HEK293 (cell line): ENCODE measurements at regions not wholly inside any gene's neighbourhood (a gene's known extent, or its start where the extent isn't known, plus 50 kb on each side); places are given as distances from the start of the nearest gene placed in this dataset.

Experiments
- CTCF ChIA-PET: fragments of 350-600 bp; formaldehyde crosslinking; extraction: SDS; loops from one replicate; lab custom pipeline; 2021; ENCODE audit warnings: antibody characterized with exemption; lab: Yijun Ruan, JAX
- POLR2A ChIA-PET: fragments of 300-600 bp; formaldehyde crosslinking; extraction: SDS; loops from one replicate; lab custom pipeline; 2020; ENCODE audit warnings: antibody characterized with exemption, inconsistent platforms; lab: Yijun Ruan, JAX
- H3K27ac ChIP-seq: fragments of 200-500 bp; sonication (Bioruptor generic); 2 replicates; pipeline ENCODE4 v1.5.1; 2014; ENCODE audit warnings: low read depth, low read length, control low read depth, inconsistent platforms; ENCODE audit errors: extremely low read depth
- H3K36me3 ChIP-seq, 2 experiments: fragments of 200-500 bp in 1 of 2; sonication (Bioruptor generic) in 1 of 2; 1 replicate in 1 of 2; 2 replicates in 1 of 2; pipeline ENCODE4 v1.5.1; 2014 to 2017; ENCODE audit warnings: inconsistent platforms in 2 of 2, low read length in 2 of 2; ENCODE audit not compliant: control insufficient read depth in 2 of 2, insufficient read depth in 1 of 2
- H3K4me1 ChIP-seq: fragments of 200-500 bp; sonication (Bioruptor generic); 2 replicates; pipeline ENCODE4 v1.5.1; 2014; ENCODE audit warnings: mild to moderate bottlenecking, low read length, inconsistent platforms; ENCODE audit not compliant: control insufficient read depth, insufficient read depth
- H3K4me3 ChIP-seq: 2 replicates; pipeline ENCODE4 v1.5.1; 2011; ENCODE audit warnings: low read depth, mild to moderate bottlenecking, control low read depth, low read length, moderate library complexity
- H3K9me3 ChIP-seq: fragments of 200-500 bp; sonication (Bioruptor generic); 2 replicates; pipeline ENCODE4 v1.5.1; 2014; ENCODE audit warnings: low read depth, low read length, inconsistent platforms; ENCODE audit not compliant: control insufficient read depth, insufficient read depth
- AEBP2 ChIP-seq: fragments of 450-650 bp; formaldehyde crosslinking; IDR thresholded peaks from 2 replicates; pipeline ENCODE4 v1.5.1; 2016; ENCODE audit warnings: missing biosample characterization, missing genetic modification characterization, borderline replicate concordance
- ELK4 ChIP-seq: IDR thresholded peaks from 2 replicates; pipeline ENCODE4 v1.6.1; 2011; ENCODE audit warnings: mild to moderate bottlenecking, low read depth, low read length, borderline replicate concordance
- GFI1B ChIP-seq: fragments of 450-650 bp; formaldehyde crosslinking; IDR thresholded peaks from 2 replicates; pipeline ENCODE4 v1.5.1; 2016; ENCODE audit warnings: missing biosample characterization, missing genetic modification characterization
- GLI4 ChIP-seq: fragments of 450-650 bp; formaldehyde crosslinking; IDR thresholded peaks from 2 replicates; pipeline ENCODE4 v1.5.1; 2016; ENCODE audit warnings: missing biosample characterization, missing genetic modification characterization
- HIC1 ChIP-seq: fragments of 450-650 bp; formaldehyde crosslinking; IDR thresholded peaks from 2 replicates; pipeline ENCODE4 v1.5.1; 2016; ENCODE audit warnings: missing biosample characterization, missing genetic modification characterization
- HOXA7 ChIP-seq: sonication (generic); formaldehyde crosslinking; IDR thresholded peaks from 2 replicates; pipeline ENCODE4 v1.8.1; 2022; ENCODE audit warnings: missing genetic modification reagents, borderline replicate concordance
- HOXD13 ChIP-seq: sonication (generic); formaldehyde crosslinking; IDR thresholded peaks from 2 replicates; pipeline ENCODE4 v1.8.0; 2022; ENCODE audit warnings: missing genetic modification reagents, borderline replicate concordance
- MEIS1 ChIP-seq: sonication (generic); formaldehyde crosslinking; IDR thresholded peaks from 2 replicates; pipeline ENCODE4 v1.8.1; 2022; ENCODE audit warnings: missing genetic modification reagents, mild to moderate bottlenecking, borderline replicate concordance
- SALL2 ChIP-seq: fragments of 450-650 bp; formaldehyde crosslinking; IDR thresholded peaks from 2 replicates; pipeline ENCODE4 v1.5.0; 2017; ENCODE audit warnings: missing biosample characterization, mild to moderate bottlenecking, missing genetic modification characterization, borderline replicate concordance
- WT1 ChIP-seq: fragments of 450-650 bp; formaldehyde crosslinking; IDR thresholded peaks from 2 replicates; pipeline ENCODE4 v1.5.1; 2016; ENCODE audit warnings: missing biosample characterization, missing genetic modification characterization
- YY2 ChIP-seq: fragments of 450-650 bp; formaldehyde crosslinking; IDR thresholded peaks from 2 replicates; pipeline ENCODE4 v1.5.1; 2016; ENCODE audit warnings: missing biosample characterization, missing genetic modification characterization
- ZBTB21 ChIP-seq: fragments of 450-650 bp; formaldehyde crosslinking; IDR thresholded peaks from 2 replicates; pipeline ENCODE4 v1.5.1; 2017; ENCODE audit warnings: missing biosample characterization, missing genetic modification characterization
- ZNF223 ChIP-seq: fragments of 450-650 bp; formaldehyde crosslinking; IDR thresholded peaks from 2 replicates; pipeline ENCODE4 v1.5.1; 2016; ENCODE audit warnings: missing biosample characterization, missing genetic modification characterization
- ZNF23 ChIP-seq: fragments of 450-650 bp; formaldehyde crosslinking; IDR thresholded peaks from 2 replicates; pipeline ENCODE4 v1.5.1; 2016; ENCODE audit warnings: missing biosample characterization, missing genetic modification characterization, borderline replicate concordance
- ZNF37A ChIP-seq: fragments of 450-650 bp; IDR thresholded peaks from 2 replicates; pipeline ENCODE4 v1.5.1; 2018; ENCODE audit warnings: missing biosample characterization, missing genetic modification characterization
- ZNF426 ChIP-seq: fragments of 450-650 bp; formaldehyde crosslinking; IDR thresholded peaks from 2 replicates; pipeline ENCODE4 v1.5.1; 2017; ENCODE audit warnings: missing biosample characterization, missing genetic modification characterization, mild to moderate bottlenecking, inconsistent platforms, moderate library complexity
- ZNF529 ChIP-seq: fragments of 450-650 bp; formaldehyde crosslinking; IDR thresholded peaks from 2 replicates; pipeline ENCODE4 v1.5.1; 2017; ENCODE audit warnings: missing genetic modification characterization, missing biosample characterization; ENCODE audit not compliant: insufficient replicate concordance
- ZNF549 ChIP-seq: fragments of 450-650 bp; IDR thresholded peaks from 2 replicates; pipeline ENCODE4 v1.5.1; 2018; ENCODE audit warnings: missing biosample characterization, missing genetic modification characterization, mild to moderate bottlenecking, inconsistent platforms, moderate library complexity
- ZNF561 ChIP-seq: fragments of 450-650 bp; IDR thresholded peaks from 2 replicates; pipeline ENCODE4 v1.5.1; 2018; ENCODE audit warnings: missing biosample characterization, missing genetic modification characterization, borderline replicate concordance
- ZNF645 ChIP-seq: fragments of 450-650 bp; formaldehyde crosslinking; IDR thresholded peaks from 2 replicates; pipeline ENCODE4; 2016; ENCODE audit warnings: missing biosample characterization, missing genetic modification characterization
- ZNF670 ChIP-seq: fragments of 450-650 bp; formaldehyde crosslinking; IDR thresholded peaks from 2 replicates; pipeline ENCODE4 v1.5.1; 2016; ENCODE audit warnings: missing biosample characterization, missing genetic modification characterization, low read depth
- ZNF777 ChIP-seq: fragments of 450-650 bp; formaldehyde crosslinking; IDR thresholded peaks from 2 replicates; pipeline ENCODE4 v1.5.1; 2017; ENCODE audit warnings: missing biosample characterization, missing genetic modification characterization, borderline replicate concordance
- ZNF792 ChIP-seq: fragments of 450-650 bp; formaldehyde crosslinking; IDR thresholded peaks from 2 replicates; pipeline ENCODE4 v1.5.1; 2016; ENCODE audit warnings: missing biosample characterization, missing genetic modification characterization
- ZSCAN30 ChIP-seq: fragments of 450-650 bp; IDR thresholded peaks from 2 replicates; pipeline ENCODE4 v1.5.1; 2018; ENCODE audit warnings: missing biosample characterization, mild to moderate bottlenecking, missing genetic modification characterization, moderate library complexity

- H3K4me1 ChIP-seq, result no peaks in the 10 kb centered on the region
- no peaks in the 10 kb centered on the region for H3K9me3 ChIP-seq
- H3K27ac ChIP-seq, result no peak overlapping the region
- H3K4me3 ChIP-seq, result no peak overlapping the region
- POLR2A ChIA-PET, result no interaction called here
- TF ChIP-seq ZNF37A (tag by site-specific recombination) (no peak), YY2 (no peak), ZSCAN30 (tag by site-specific recombination) (no peak), HOXA7 (CRISPR knock-in tag) (no peak), ZNF777 (tag by site-specific recombination) (no peak), ZNF645 (tag by site-specific recombination) (no peak), GLI4 (tag by site-specific recombination) (no peak)
- CTCF ChIA-PET, result no interaction called here
- no peaks in the 10 kb centered on the region for H3K36me3 ChIP-seq
Measured at GRCh38 chr6:77373955-77374354, 89.3 kb downstream of the HTR1B start.

GRCh38 chr6:77371748-77372147 is 91.5 kb downstream of the HTR1B start:
- CTCF ChIA-PET, result no interaction called here
- peaks cover 4% of the 10 kb centered on the region; the same call in 1 of the 2 replicates for H3K4me1 ChIP-seq
- TF ChIP-seq ZNF37A (tag by site-specific recombination) (no peak), ZNF670 (tag by site-specific recombination) (no peak), ZNF549 (tag by site-specific recombination) (no peak), HOXD13 (no peak), MEIS1 (CRISPR knock-in tag) (no peak), ZNF792 (tag by site-specific recombination) (no peak), WT1 (no peak), ZNF529 (tag by site-specific recombination) (no peak), GFI1B (tag by site-specific recombination) (no peak), SALL2 (tag by site-specific recombination) (no peak), ELK4 (no peak), ZNF426 (no peak), ZBTB21 (no peak), ZNF223 (no peak), ZNF23 (tag by site-specific recombination) (no peak), ZNF561 (tag by site-specific recombination) (no peak)
- H3K4me3 ChIP-seq, result no peak overlapping the region
- H3K9me3 ChIP-seq, result no peaks in the 10 kb centered on the region
- POLR2A ChIA-PET, result no interaction called here
- H3K36me3 ChIP-seq, result no peaks in the 10 kb centered on the region
- no peak overlapping the region for H3K27ac ChIP-seq

- peak overlapping the region; percentile 56 for H3K27ac ChIP-seq
- CTCF ChIA-PET, result interaction anchor here (0.6 kb wide), 1 partner anchor 657 kb away, joined by 4 read pairs; no protein-coding TSS in a partner anchor
- no peaks in the 10 kb centered on the region for H3K9me3 ChIP-seq
- H3K36me3 ChIP-seq, result no peaks in the 10 kb centered on the region
- peaks cover 4% of the 10 kb centered on the region; the same call in 1 of the 2 replicates for H3K4me1 ChIP-seq
- POLR2A ChIA-PET, result no interaction called here
- peak overlapping the region; percentile 80 for H3K4me3 ChIP-seq
- TF ChIP-seq HIC1 (tag by site-specific recombination) (no peak), AEBP2 (tag by site-specific recombination) (no peak)
Measured at GRCh38 chr6:77368660-77369313, 94.5 kb downstream of the HTR1B start.
